AG20443 (cell line): ENCODE measurements at regions not wholly inside any gene's neighbourhood (a gene's known extent, or its start where the extent isn't known, plus 50 kb on each side); places are given as distances from the start of the nearest gene placed in this dataset.
"Not testable (repeated sequence)": the region's sequence is repeated elsewhere in the genome, so short reads cannot be mapped to it uniquely, and the experiment has no call there.

Experiments
- DNase-seq: peaks from one replicate; pipeline ENCODE4 v3.0.0; 2012; ENCODE audit warnings: low spot score, mixed read lengths

DNA sequence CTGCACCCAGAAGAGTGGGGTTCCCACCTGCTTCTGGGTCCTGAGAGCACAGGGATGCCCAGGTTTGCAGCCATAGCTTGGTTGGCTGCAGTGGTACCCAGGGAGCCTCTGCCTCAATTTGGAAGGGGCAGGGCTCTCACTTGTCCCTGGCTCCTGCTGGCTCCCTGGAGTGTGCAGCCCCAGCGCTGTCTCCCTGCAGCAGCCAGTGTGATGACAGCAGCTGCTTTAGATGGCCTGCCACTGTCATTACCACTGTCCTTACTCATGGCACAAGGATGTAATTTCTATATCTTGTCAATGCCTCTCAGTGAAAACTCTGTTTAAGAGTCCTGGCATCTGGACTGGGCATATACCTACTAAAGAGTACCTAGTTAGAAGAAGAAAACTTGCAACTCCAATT is 250.9 kb downstream of the KIF20B start:
- no peak for DNase-seq

DNA sequence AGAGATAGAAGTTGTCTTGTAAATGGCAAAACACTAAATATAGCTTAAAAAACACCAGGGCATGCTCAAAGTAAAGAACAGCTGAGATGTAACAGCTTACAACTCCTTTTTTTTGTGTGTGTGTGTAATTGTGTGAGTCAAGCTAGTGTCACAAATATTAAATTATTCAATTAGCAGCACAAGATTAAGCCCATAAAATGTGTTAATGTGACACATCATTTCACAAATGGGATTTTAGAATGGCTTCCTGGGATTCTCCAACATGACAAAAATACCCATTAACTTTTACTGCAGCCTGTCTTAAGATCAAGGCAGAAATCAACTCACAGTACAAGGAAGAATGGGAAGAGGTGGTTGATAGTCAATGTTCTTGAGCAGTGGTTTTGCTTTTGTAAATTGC is 251.4 kb downstream of the KIF20B start:
- no peak for DNase-seq

DNA sequence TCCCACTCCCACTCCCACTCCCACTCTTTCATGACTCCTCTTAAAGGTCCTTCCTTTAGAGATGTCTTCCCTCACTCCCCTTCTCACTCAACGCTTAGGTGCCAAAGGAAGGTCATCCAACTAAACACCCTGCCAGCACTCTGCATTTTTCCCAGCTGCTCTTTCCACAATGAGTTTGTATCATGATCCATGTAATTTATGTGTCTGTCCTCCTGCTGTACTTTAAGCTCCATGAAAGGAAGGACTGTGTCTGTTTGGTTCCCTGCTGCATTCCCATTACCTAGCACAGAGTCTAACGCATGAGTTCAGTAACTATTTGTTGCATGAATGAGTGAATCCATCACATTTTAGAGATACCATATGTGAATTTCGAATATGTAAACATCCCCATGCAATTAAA is 252.7 kb downstream of the KIF20B start:
- no peak for DNase-seq

DNA sequence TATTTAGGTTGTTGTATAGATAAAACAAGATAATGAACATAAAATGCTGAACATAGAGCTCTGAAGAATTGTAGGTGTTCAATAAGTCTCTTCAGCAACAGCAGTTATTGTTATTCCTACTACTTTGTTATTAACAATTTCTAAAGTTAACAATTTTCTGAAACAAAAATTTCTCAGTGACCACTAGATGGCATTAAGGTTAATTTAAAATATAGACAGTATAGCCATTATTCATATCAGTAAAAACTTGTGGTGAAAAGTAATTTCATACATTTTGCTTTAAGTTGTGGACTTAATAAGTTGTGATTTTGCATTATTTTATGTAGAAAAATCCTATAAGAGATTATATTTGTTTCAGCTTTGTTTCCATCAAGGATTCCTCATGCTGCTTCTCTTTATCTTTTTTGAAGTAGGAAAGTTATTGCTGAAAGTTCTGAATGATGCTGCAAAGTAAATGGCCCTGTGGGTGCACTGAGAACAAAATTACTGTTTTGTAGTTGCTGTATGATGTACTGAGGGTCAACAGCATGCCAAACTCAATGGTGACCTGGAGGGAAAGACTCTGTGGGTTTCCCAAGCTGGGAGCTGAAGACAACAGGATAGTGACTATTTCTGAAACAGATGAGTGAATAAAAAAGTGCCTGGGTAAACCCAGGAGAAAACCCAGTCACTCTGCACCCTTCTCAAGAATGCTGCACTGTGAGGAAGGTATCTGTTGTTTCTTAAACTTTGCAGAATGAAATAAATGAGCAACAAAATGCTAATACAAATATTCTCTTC is 253.6 kb downstream of the KIF20B start:
- no peak for DNase-seq

DNA sequence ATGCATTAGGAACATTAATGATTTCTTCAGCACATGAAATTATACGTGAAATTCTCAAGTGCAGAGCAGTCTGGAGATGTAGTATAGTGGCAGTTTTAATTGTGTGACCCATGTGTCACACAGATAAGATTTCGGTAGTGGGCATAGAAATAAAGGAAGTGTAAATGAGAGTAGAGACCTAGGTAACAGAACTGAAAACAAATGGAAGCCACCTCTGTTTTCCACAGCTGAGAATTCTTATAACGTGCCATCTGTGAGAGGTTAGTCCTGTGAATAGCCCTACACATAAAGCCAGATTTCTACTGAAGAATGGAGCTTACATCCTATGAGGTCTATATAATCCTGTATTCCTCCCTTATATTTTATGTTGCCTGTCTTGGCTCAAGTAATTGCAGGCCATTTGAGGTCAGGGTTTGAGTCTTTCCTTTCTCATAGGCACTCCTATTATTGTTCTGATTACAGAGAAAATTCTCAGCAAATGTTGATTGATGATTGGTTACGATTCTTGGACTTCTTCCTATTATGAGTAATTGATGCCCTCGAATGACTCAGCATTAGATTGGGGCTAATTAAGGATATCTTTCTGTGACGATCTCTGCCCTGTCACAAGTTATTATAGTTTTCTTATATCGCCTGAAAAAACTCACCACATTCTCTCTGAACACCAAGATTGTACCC is 258.2 kb downstream of the KIF20B start:
- DNase-seq = no peak

DNA sequence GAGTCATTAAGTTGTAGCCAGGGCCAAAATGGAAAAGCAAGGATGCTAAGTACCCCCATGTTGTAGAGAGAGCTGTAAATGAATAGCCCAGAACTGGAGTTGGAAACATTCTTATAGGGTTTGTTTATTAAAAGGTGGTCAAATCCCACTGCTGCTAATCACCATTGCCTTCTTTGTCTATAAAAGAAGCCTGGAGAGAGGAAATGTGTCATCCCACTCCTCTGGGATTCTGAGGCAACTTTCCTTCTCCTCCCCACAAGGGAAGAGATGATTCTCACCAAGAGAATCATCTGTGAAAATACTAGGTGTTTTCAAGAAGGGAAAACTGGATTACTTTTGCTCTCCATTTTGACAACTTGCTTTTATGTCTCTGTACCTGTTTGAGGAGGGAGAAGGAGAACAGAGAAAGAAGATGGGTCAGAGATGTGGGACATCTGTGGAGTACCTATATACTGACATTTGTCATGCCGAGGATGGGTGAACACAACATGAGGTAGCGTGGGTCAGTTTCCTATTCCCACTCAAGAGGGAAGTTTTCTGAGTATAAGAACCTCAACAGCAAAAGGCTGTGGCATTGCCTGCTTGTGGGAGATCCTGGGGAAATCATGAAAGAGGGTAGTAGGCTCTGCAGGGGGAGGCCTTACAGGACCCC is 262.2 kb downstream of the KIF20B start:
- DNase-seq = no peak

DNA sequence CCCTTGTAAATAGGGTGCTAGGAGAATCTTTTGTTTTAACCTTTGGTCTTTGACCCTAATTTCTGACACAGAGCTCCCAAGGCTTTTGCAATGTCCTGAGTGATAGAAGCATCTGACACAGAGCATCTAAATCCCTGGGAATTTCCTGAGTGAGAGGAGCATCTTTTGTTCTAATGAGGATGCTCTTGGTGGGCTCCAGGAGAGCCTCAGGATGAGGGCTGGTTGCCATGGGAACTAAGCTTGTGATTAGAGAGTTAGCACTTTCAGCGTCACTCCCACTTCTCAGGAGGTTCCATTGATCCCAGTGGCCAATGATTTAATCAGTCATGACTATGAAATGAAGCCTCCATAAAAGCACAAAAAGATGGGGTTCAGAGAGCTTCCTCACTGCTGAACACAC is 264.8 kb downstream of the KIF20B start:
- DNase-seq = no peak

DNA sequence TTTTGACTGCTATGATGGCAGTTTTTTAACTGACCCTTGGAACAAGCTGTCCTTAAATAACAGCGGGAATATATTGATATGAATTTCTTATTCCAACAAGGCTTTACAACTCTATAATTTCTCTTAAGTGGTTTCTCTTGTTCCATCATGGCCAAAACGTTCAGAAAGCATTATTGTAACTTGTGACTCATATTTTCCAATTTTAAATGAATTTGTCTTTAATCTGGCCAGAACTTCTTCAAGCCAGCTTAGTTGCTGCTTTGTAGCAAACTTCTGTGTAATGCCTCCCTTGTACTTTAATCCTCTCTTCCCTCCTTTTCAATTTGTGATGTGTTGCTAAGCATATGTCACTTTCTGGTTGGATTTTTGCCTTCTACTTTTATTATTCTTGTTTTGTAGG is 271.9 kb downstream of the KIF20B start:
- no peak for DNase-seq

DNA sequence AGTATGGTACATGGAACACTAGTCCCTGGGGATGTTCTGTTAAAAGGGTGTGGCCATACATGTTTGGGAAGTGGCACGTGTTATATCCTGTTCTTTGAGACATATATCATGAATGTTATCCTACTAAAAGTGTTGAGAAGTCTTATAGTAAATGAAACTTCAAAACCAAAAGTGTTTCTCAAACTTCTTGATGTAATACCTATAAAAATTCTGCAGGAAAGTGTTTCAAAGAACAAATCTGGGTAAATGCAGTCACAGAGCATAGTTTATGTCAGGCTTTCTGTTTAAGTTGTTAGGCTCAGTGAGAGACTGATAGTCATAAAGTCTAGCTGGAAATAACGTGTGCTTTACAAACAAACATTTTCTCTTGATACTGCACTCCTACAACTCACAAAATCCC is 273.7 kb downstream of the KIF20B start:
- no peak for DNase-seq

DNA sequence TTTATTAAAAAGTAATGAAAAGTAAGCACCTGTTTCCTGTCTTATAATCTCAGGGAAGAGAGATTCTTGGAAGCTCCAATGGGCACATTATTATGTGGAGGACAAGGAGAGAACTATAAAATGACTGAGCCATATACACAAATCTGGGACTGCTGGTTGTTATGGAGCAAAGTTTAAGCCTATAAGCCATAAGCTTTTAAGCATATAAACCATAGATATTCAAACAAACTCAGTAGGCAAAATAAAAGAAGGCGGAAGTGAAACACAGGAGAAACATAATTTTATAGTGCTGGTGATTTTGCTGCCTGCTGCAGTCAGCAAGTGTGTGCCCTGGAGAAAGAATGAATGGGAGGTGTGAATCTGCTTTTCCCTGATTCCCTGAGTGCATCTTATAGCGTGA is 274.4 kb downstream of the KIF20B start:
- no peak for DNase-seq

DNA sequence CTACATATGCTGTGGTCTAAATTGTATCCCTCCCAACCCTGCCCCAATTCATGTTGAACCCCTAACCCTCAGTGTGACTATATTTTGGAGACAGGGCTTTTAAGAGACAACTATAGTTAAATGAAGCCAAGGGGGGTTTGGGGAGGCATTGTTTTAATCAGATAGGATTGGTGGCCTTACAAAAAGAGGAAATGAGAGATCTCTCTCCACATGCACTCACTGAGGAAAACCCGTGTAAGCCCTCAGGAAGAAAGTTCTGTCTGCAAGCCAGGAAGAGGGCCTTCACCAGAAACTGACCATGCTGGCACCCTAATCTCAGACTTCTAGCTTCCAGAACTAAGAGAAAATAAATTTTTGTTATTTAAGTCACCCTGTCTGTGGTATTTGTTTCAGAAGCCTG is 276.7 kb downstream of the KIF20B start:
- no peak for DNase-seq

DNA sequence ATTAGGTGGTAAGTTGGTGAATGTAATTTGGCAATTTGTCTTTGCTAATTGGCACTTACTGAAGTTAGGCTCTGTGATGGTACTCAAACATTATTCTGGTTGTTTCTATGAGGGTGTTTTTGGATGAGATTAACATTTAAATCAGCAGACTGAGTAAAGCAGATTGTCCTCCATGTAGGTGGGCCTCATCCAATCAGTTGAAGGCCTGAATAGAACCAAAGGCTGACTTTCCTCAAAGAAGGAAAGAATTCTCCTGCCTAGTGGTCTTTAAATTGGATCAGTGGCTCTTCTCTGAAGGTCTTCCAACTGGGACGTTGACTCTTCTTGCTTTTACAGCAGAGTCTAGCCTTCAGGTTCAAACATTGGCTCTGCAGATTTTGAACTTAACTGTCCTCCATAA is 278.3 kb downstream of the KIF20B start:
- no peak for DNase-seq

DNA sequence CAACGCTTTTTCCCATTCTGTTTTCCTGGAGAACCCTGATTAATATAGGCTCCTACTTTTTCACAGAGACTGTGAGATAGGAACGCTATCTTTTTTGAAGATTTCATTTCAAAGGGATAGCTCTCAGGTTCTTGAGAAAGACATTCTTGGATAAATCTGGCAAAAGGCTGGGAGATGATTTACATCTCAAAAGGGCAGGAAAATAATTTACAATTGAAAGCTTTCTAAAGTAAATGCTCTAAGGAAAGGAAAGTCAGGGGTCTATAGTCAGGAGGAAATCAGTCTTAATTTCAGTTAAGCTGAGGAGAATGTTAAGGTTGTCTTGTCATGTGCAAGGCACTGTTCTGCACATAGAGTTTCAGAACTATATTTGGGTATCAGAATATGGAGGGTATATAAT is 278.8 kb downstream of the KIF20B start:
- DNase-seq = no peak

DNA sequence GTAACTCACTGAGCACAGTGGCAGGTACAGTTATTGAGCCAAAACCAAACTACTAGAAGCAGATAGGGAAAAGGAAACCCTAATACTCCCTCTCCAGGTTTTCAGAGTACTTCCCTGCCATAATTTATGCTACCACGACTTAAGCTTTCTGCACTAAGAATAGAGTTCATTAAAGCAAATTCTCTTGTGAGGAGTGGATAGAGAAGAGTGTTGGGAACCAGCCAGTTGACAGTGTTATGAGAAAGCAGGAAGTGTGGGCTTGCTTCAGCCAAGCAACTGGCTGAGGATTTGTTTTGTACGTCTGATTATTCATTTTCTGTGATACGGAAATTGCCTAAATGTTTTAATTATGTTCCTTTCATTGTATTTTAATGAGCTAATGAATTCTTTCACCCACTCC is 280.5 kb downstream of the KIF20B start:
- no peak for DNase-seq

DNA sequence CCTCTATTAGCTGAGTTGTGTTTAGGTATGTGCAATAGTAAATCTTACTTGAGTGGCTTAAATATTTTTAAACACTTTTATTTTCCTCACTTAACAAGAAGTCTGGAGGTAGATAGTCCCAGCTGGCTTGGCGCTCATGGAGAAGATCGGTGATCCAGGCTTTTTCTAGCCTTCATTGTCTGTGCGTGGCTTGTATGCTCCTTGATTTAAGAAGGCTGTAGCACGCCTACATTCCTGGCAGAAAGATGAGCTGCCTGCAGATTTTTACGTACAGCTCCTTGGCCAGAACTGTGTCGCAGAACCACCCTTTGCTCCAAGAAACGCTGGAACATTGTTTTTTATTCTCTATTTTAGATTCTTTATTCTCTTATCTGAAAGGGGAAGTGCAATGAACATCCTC is 284.1 kb downstream of the KIF20B start:
- DNase-seq = no peak

DNA sequence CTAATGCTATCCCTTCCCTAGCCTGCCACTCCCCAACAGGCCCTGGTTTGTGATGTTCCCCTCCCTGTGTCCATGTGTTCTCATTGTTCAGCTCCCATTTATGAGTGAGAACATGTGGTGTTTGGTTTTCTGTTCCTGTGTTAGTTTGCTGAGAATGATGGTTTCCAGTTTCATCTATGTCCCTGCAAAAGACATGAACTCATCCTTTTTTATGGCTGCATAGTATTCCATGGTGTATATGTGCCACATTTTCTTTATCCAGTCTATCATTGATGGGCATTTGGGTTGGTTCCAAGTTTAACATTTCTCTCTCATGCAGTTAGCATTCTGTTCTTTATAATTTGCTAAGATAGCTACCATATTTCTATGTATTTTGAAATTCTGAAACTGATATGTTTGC is 287.0 kb downstream of the KIF20B start:
- not testable (repeated sequence) for DNase-seq

DNA sequence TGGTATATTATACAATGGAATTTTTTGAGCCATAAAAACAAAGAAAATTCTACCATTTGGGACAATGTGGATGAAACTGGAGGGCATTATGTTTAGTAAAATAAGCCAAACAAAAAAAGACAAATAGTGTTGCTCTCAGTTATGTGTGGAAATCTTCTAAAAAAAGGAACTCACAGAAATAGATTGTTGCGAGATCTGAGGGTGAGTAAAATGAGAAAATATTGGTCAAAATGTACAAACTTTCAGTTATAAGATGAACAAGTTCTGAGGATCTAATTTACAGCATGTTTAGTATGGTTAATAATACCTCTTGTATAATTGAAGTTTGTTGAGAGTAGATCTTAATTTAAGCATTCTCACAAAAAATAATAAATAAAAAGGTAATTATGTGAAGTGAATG is 291.2 kb downstream of the KIF20B start:
- DNase-seq = no peak

DNA sequence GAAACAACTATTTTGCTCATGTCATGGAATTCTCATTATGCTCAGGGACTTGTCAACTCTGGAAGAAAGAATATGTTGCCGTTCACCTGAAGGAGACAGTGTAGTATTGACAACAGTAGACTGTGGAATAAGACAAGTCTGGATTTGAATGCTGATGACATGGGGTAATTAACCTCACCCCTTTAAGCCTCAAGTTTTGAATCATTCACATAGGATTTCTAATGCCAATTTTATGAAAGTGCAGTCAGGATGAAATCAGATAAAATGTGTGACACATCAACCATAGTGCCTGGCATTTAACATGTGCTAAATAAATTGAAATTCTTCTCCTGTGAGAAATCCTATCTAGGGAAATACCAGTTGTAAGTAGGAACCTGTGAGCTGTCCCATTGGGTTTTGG is 305.8 kb downstream of the KIF20B start:
- no peak for DNase-seq

DNA sequence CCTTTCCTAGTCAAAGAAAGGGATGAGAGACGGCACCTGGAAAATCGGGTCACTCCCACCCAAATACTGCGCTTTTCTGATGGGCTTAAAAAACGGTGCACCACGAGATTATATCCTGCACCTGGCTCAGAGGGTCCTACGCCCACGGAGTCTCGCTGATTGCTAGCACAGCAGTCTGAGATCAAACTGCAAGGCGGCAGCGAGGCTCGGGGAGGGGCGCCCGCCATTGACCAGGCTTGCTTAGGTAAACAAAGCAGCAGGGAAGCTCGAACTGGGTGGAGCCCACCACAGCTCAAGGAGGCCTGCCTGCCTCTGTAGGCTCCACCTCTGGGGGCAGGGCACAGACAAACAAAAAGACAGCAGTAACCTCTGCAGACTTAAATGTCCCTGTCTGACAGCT is 309.9 kb downstream of the KIF20B start:
- not testable (repeated sequence) for DNase-seq

DNA sequence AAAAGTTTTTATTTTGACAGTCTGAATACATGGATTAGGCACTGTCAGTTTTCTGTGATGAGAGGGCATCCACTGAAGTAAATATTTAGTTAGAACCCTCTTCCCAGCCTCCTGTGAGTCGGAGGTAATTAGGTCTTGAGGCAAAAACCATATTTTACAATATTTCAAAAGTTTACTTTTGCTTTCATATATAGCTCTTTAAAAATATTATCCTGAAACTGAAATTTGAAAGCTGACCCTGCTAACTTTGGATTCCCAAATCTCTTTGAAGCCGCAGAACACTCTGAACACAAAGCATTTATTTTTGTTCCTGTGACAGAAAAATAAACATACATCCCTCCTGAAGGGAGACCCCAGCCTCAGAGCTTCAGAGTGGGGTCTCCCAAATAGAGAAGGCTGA is 317.4 kb downstream of the KIF20B start:
- no peak for DNase-seq

DNA sequence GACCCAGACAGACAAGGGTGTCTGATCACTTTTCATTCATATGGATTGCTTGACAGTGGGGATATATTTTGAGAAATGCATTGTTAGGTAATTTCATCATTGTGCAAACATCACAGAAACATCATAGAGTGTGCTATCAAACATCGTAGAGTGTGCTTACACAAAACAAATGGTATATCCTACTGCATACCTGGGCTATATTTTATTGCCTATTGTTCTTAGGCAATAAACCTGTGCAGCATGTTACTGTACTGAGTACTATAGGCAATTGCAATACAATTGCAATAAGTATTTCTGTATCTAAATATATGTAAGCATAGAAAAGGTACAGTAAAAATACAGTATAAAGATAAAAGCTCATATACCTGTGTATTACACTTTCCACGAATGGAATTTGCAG is 319.1 kb downstream of the KIF20B start:
- DNase-seq = no peak

DNA sequence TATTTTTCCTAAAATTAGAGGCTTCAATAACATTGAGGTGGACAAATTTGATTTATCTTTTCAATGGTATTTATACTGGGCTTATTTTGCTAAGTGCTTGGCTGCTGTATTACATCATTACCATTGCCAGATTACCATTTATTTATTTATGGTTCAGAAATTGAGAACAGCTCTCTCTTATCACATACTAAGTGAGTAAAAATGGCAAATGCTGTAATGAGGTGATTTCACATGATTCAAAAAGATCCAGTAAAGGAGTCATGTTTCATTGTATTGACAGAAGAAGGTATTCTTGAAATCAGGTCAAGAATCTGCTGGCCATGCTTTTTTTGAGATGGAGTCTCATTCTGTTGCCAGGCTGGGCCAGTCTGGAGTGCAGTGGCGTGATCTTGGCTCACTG is 322.6 kb downstream of the KIF20B start:
- DNase-seq = no peak

DNA sequence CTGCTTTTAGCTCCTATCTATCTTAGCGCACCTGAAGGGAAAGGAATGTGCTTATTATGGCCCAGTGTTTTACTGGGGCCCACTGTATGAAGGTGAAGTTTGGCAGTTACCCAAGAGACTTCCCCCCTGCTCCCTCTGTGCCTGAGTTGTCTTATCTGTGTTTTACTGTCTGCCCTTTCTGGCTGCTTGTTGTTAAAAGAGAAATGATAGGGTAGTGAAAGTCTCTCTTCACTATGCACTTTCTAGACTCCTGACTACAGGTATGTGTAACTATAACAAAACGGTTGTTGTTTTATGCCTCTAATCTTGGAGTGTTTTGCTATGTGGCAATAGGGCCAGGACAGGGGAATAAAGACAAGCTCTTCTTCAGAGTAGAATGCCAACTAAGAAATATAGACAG is 326.9 kb downstream of the KIF20B start:
- DNase-seq = no peak

DNA sequence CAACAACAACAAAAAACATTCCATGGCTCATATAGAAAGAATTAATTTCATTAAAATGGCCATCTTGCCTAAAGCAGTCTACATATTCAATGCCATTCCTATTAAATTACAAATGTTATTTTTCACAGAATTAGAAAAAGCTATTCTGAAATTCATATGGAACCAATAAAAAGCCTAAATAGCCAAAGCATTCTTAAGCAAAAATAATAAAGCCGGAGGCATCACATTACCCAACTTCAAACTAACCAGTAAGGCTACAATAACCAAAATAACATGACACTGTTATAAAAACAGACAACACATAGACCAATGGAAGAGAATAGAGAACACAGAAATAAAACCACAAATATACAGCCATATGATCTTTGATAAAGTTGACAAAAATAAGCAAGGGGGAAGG is 330.4 kb downstream of the KIF20B start:
- DNase-seq = no peak
